Neural progenitor cell (in vitro differentiated cells): ENCODE measurements at regions not wholly inside any gene's neighbourhood (a gene's known extent, or its start where the extent isn't known, plus 50 kb on each side); places are given as distances from the start of the nearest gene placed in this dataset.

Experiments used
- EZH2 ChIP-seq: fragments of 200-600 bp; sonication (generic); IDR thresholded peaks from 2 replicates; pipeline ENCODE4 v1.6.1; 2017; ENCODE audit warnings: antibody characterized with exemption, mild to moderate bottlenecking, moderate library complexity
- EZH2phosphoT487 ChIP-seq: fragments of 200-600 bp; sonication (generic); IDR thresholded peaks from 2 replicates; pipeline ENCODE4 v1.6.1; 2017; ENCODE audit warnings: antibody characterized with exemption
- TF ChIP-seq, protein P1 (sequence below): fragments of 200-600 bp; sonication (generic); IDR thresholded peaks from 2 replicates; pipeline ENCODE4 v1.5.1; 2017; ENCODE audit warnings: antibody characterized with exemption, mild to moderate bottlenecking

DNA sequence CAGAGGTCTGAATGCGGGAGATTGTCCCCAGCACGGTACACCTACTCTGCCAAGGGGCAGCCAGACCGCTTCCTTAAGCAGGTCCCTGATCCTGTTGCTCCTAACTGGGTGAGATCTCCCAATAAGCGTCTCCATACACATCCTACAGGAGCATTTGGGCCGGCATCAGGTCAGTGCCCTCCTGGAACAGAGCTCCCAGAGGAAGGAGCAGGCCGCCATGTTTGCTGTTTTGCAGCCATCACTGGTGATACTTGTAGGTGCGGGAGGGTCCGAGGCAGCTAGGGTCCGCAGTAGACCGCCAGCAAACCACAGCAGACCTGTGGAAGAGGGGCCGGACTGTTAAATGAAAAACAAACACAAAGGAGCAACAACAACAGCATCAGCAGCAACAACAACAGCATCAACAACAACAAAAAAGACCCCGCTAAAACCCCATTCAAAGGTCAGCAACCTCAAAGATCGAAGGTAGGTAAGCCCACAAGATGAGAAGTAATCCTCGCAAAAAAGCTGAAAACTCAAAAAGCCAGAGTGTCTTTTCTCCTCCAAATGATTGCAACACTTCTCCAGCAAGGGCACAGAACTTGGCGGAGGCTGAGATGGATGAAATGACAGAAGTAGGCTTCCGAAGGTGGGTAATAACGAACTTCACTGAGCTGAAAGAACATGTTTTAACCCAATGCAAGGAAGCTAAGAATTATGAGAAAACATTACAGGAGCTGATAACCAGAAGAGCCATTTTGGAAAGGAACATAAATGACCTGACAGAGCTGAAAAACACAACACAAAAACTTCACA lies 79.0 kb upstream of the CDH7 start:
- TF ChIP-seq, protein P1, sequence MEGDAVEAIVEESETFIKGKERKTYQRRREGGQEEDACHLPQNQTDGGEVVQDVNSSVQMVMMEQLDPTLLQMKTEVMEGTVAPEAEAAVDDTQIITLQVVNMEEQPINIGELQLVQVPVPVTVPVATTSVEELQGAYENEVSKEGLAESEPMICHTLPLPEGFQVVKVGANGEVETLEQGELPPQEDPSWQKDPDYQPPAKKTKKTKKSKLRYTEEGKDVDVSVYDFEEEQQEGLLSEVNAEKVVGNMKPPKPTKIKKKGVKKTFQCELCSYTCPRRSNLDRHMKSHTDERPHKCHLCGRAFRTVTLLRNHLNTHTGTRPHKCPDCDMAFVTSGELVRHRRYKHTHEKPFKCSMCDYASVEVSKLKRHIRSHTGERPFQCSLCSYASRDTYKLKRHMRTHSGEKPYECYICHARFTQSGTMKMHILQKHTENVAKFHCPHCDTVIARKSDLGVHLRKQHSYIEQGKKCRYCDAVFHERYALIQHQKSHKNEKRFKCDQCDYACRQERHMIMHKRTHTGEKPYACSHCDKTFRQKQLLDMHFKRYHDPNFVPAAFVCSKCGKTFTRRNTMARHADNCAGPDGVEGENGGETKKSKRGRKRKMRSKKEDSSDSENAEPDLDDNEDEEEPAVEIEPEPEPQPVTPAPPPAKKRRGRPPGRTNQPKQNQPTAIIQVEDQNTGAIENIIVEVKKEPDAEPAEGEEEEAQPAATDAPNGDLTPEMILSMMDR, result no peak
- no peak for TF ChIP-seq EZH2
- TF ChIP-seq EZH2phosphoT487, result no peak
